HepG2 (cell line): ENCODE measurements at regions not wholly inside any gene's neighbourhood (a gene's known extent, or its start where the extent isn't known, plus 50 kb on each side); places are given as distances from the start of the nearest gene placed in this dataset.

Experiments
- ATAC-seq: fragments of 200-7000 bp; cut with Tn5 transposase; 3 replicates; pipeline ENCODE4 v1.9.1; 2020; ENCODE audit warnings: mild to moderate bottlenecking, moderate library complexity
- BruUV-seq: library from RNA; stranded (reverse); fragments of 400-500 nt; replicated peaks from 2 replicates; lab custom pipeline; 2021; lab: Mats Ljungman, UMichigan
- CTCF ChIA-PET: fragments of 300-600 bp; formaldehyde crosslinking; extraction: SDS; loops from one replicate; lab custom pipeline; 2021; ENCODE audit warnings: low total read pairs, inconsistent platforms, low intra/inter-chr PET ratio; lab: Yijun Ruan, JAX
- POLR2A ChIA-PET: fragments of 350-600 bp; sonication (Branson Sonifier 250); formaldehyde crosslinking; loops from one replicate; lab custom pipeline; 2020; ENCODE audit warnings: antibody characterized with exemption, inconsistent platforms; lab: Yijun Ruan, JAX
- DNase-seq: peaks from one replicate; pipeline ENCODE4 v3.0.0-alpha.2; 2015; ENCODE audit warnings: low spot score
- FAIRE-seq: peaks from 3 replicates; lab custom pipeline; 2011; peaks lifted over from hg19 to GRCh38; lab: Jason Lieb, UNC
- H2AFZ ChIP-seq: one replicate; pipeline ENCODE4 v1.6.1; 2011; ENCODE audit warnings: low read length, inconsistent platforms
- H3K27ac ChIP-seq: fragments of 300-600 bp; 3 replicates; pipeline ENCODE4 v1.8.0; 2011; ENCODE audit warnings: mixed run types, mild to moderate bottlenecking, mixed read lengths, low read length, inconsistent platforms; ENCODE audit not compliant: insufficient read depth; ENCODE audit errors: extremely low read length
- H3K27me3 ChIP-seq, 2 experiments: fragments of 200-600 bp in 1 of 2; 2 replicates in 1 of 2; 3 replicates in 1 of 2; pipeline versions ENCODE4 v1.6.0 to v1.8.0; 2011; ENCODE audit warnings: low read length in 2 of 2, mild to moderate bottlenecking in 2 of 2, moderate library complexity in 2 of 2, inconsistent platforms in 1 of 2; ENCODE audit not compliant: insufficient read depth in 2 of 2, control insufficient read depth in 1 of 2
- H3K36me3 ChIP-seq, 2 experiments: fragments of 200-600 bp in 1 of 2; replicated peaks in 1 of 2; 2 replicates in 1 of 2; 3 replicates in 1 of 2; pipeline versions ENCODE4 v1.5.1 to v1.8.0; 2011; ENCODE audit warnings: low read length in 2 of 2, inconsistent platforms in 1 of 2; ENCODE audit not compliant: insufficient read depth in 2 of 2, control insufficient read depth in 1 of 2
- H3K4me1 ChIP-seq: 2 replicates; pipeline ENCODE4 v1.5.1; 2012; ENCODE audit warnings: low read length, inconsistent platforms; ENCODE audit not compliant: insufficient read depth
- H3K4me2 ChIP-seq: 2 replicates; pipeline ENCODE4 v1.6.0; 2011; ENCODE audit warnings: low read depth, low read length, inconsistent platforms
- H3K4me3 ChIP-seq, 3 experiments: fragments of 200-600 bp in 1 of 3; sonication (generic), shearing (Covaris generic) in 1 of 3; replicated peaks in 1 of 3; 2 replicates each; pipeline ENCODE4 v1.5.1; 2011 to 2016; ENCODE audit warnings: low read length in 3 of 3, inconsistent platforms in 2 of 3, low read depth in 2 of 3, mild to moderate bottlenecking in 2 of 3, control low read depth in 1 of 3, mixed read lengths in 1 of 3; ENCODE audit not compliant: insufficient read depth in 1 of 3
- H3K79me2 ChIP-seq: one replicate; pipeline ENCODE4 v1.6.1; 2011; ENCODE audit warnings: low read length, inconsistent platforms; ENCODE audit not compliant: insufficient read depth
- H3K9ac ChIP-seq: 2 replicates; pipeline ENCODE4 v1.6.0; 2011; ENCODE audit warnings: mild to moderate bottlenecking, low read depth, low read length, inconsistent platforms; ENCODE audit not compliant: insufficient read depth
- H3K9me3 ChIP-seq: 2 replicates; pipeline ENCODE4 v1.5.1; 2012; ENCODE audit warnings: mild to moderate bottlenecking, low read length
- H4K20me1 ChIP-seq: 2 replicates; pipeline ENCODE4 v1.6.0; 2011; ENCODE audit warnings: inconsistent platforms, mild to moderate bottlenecking, low read length, moderate library complexity; ENCODE audit not compliant: insufficient read depth
- ADNP ChIP-seq: sonication (generic); formaldehyde crosslinking; IDR thresholded peaks from 2 replicates; pipeline ENCODE4 v1.4.0; 2020; ENCODE audit warnings: missing genetic modification reagents
- CBFB ChIP-seq: sonication (generic); formaldehyde crosslinking; IDR thresholded peaks from 2 replicates; pipeline ENCODE4 v1.4.0; 2020; ENCODE audit warnings: missing genetic modification reagents
- CENPX ChIP-seq: sonication (generic); formaldehyde crosslinking; IDR thresholded peaks from 2 replicates; pipeline ENCODE4 v1.9.0; 2021; ENCODE audit warnings: mild to moderate bottlenecking, missing genetic modification reagents, moderate library complexity
- SSRP1 ChIP-seq: IDR thresholded peaks from 2 replicates; pipeline ENCODE4 v1.6.1; 2016; ENCODE audit warnings: control low read depth
- ZNF280D ChIP-seq: sonication (generic); formaldehyde crosslinking; IDR thresholded peaks from 2 replicates; pipeline ENCODE4 v1.5.1; 2020; ENCODE audit warnings: mild to moderate bottlenecking, missing genetic modification reagents
- ZNF350 ChIP-seq: sonication (generic); formaldehyde crosslinking; IDR thresholded peaks from 2 replicates; pipeline ENCODE4 v1.4.0; 2020; ENCODE audit warnings: mild to moderate bottlenecking, low read depth, missing genetic modification reagents, borderline replicate concordance
- ZNF644 ChIP-seq: IDR thresholded peaks from 2 replicates; pipeline ENCODE4 v1.6.1; 2016; ENCODE audit warnings: low read depth
- ZNF792 ChIP-seq: IDR thresholded peaks from 2 replicates; pipeline ENCODE4 v1.6.1; 2016
- ZNF879 ChIP-seq: sonication (generic); formaldehyde crosslinking; IDR thresholded peaks from 2 replicates; pipeline ENCODE4 v1.8.1; 2023; ENCODE audit warnings: missing genetic modification reagents
- WGBS: methylation state at CpG from one replicate; pipeline ENCODE4 v1.1.6; 2017; ENCODE audit warnings: low lambda C conversion rate; 5-methylcytosine and 5-hydroxymethylcytosine counted together
- in situ Hi-C: cut with HindIII; loops from 2 replicates; pipeline ENCODE4 v1.10.0; 2017; ENCODE audit warnings: low pct_unique_long_range_greater_than_20kb; ENCODE audit not compliant: extremely low pct_ligation_motif_present
- intact Hi-C: fragments of 100-400 bp; cut with micrococcal nuclease; formaldehyde crosslinking; loops from one replicate; pipeline ENCODE4 v1.10.0; 2022; ENCODE audit not compliant: unreplicated experiment
- TF ChIP-seq, protein P1 (sequence below): sonication (generic); formaldehyde crosslinking; IDR thresholded peaks from 2 replicates; pipeline ENCODE4 v1.4.0; 2020; ENCODE audit warnings: mild to moderate bottlenecking, missing genetic modification reagents
- TF ChIP-seq, protein P2 (sequence below): sonication (generic); formaldehyde crosslinking; IDR thresholded peaks from 2 replicates; pipeline ENCODE4 v1.5.0; 2020; ENCODE audit warnings: missing genetic modification reagents

GRCh38 chr12:97983796-97984195 lies 521.2 kb downstream of the RMST start (continued):
- TF ChIP-seq, protein P1, sequence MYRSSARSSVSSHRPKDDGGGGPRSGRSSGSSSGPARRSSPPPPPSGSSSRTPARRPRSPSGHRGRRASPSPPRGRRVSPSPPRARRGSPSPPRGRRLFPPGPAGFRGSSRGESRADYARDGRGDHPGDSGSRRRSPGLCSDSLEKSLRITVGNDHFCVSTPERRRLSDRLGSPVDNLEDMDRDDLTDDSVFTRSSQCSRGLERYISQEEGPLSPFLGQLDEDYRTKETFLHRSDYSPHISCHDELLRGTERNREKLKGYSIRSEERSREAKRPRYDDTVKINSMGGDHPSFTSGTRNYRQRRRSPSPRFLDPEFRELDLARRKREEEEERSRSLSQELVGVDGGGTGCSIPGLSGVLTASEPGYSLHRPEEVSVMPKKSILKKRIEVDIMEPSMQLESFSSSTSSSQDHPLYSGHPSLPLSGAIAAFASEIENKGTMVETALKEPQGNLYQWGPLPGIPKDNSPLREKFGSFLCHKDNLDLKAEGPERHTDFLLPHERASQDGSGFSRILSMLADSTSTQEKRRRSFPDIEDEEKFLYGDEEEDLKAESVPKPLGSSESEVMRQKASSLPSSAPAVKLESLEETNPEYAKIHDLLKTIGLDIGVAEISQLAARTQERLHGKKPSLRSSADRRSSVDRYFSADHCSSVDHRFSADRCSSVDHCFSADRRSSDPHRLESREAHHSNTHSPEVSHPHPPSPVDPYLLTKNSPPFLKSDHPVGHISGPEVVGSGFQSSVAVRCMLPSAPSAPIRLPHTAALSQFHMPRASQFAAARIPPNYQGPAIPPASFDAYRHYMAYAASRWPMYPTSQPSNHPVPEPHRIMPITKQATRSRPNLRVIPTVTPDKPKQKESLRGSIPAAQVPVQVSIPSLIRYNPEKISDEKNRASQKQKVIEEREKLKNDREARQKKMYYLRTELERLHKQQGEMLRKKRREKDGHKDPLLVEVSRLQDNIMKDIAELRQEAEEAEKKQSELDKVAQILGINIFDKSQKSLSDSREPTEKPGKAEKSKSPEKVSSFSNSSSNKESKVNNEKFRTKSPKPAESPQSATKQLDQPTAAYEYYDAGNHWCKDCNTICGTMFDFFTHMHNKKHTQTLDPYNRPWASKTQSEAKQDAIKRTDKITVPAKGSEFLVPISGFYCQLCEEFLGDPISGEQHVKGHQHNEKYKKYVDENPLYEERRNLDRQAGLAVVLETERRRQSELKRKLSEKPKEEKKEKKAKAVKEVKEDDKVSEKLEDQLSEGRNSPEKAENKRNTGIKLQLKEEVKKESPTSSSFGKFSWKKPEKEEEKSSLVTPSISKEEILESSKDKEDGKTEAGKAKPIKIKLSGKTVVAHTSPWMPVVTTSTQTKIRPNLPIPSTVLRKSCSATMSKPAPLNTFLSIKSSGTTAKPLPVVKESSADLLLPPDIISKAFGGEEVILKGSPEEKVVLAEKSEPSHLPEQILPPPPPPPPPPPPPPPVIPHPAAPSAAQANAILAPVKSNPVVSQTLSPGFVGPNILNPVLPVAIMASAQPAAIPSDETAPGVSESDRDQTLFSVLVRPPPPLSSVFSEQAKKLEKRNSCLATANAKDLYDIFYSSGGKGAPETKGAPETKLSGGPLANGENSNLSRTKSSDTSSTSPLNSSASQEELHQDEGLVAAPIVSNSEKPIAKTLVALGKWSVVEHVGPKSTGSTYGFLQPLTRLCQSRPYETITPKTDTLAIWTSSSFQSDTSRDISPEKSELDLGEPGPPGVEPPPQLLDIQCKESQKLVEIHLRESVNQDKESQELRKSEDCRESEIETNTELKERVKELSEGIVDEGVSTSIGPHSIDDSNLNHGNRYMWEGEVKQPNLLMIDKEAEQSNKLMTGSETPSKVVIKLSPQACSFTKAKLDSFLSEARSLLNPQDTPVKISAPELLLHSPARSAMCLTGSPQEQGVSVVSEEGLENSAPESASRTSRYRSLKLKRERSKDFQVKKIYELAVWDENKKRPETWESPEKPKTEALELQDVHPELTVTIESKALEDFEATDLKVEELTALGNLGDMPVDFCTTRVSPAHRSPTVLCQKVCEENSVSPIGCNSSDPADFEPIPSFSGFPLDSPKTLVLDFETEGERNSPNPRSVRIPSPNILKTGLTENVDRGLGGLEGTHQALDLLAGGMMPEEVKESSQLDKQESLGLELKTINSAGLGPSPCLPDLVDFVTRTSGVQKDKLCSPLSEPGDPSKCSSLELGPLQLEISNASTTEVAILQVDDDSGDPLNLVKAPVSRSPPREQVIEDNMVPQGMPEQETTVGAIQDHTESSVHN = no peak
- TF ChIP-seq ZNF879 (CRISPR knock-in tag) (no peak), ZNF792 (CRISPR knock-in tag) (no peak)

DNA sequence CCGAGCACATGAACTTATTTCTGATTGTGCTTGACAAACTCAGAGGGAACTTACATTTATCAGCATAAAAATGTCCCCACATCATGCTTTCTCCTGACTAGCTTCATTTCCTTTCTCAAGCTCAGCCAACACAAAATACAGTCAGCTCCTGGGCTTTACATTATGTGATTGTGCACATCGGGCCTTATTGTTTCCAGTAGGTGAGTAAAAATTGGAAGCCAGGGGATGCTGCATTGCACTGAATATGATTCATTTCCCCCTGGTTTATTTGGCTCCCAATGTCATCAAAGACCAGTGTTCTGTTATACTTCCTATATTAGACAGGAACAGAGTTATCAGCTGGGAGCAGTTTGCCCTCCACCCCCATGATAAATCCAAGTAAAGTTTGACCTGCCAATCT lies 521.8 kb downstream of the RMST start:
- in situ Hi-C loops = no loop called here
- H3K36me3 ChIP-seq = no peaks in the 10 kb centered on the region
- H3K27me3 ChIP-seq = no peaks in the 10 kb centered on the region
- no peak for ATAC-seq
- H3K9ac ChIP-seq = no peak overlapping the region
- FAIRE-seq = no peak
- H3K9me3 ChIP-seq = no peaks in the 10 kb centered on the region
- no peaks in the 10 kb centered on the region for H4K20me1 ChIP-seq
- H3K4me1 ChIP-seq = no peaks in the 10 kb centered on the region
- H2AFZ ChIP-seq = no peak overlapping the region
- no peak overlapping the region for H3K27ac ChIP-seq
- H3K4me2 ChIP-seq = no peak overlapping the region
- POLR2A ChIA-PET = no interaction called here
- 0% methylated on average over 2 of the region's 2 CpGs for WGBS
- CTCF ChIA-PET = no interaction called here
- BruUV-seq = no TSS peak
- DNase-seq = no peak
- intact Hi-C loops = no loop called here
- no peak overlapping the region for H3K4me3 ChIP-seq
- no peaks in the 10 kb centered on the region for H3K79me2 ChIP-seq
- TF ChIP-seq CENPX (CRISPR knock-in tag) = no peak
- TF ChIP-seq CBFB (CRISPR knock-in tag) = no peak
- no peak for TF ChIP-seq ZNF280D
- TF ChIP-seq ADNP (CRISPR knock-in tag) = no peak
- TF ChIP-seq, protein P2, sequence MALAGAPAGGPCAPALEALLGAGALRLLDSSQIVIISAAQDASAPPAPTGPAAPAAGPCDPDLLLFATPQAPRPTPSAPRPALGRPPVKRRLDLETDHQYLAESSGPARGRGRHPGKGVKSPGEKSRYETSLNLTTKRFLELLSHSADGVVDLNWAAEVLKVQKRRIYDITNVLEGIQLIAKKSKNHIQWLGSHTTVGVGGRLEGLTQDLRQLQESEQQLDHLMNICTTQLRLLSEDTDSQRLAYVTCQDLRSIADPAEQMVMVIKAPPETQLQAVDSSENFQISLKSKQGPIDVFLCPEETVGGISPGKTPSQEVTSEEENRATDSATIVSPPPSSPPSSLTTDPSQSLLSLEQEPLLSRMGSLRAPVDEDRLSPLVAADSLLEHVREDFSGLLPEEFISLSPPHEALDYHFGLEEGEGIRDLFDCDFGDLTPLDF = no peak
- TF ChIP-seq ZNF644 (CRISPR knock-in tag) = no peak
- no peak for TF ChIP-seq SSRP1 (CRISPR knock-in tag)
- TF ChIP-seq ZNF350 (CRISPR knock-in tag) = no peak
